HT-29 (cell line): ENCODE measurements at regions not wholly inside any gene's neighbourhood (a gene's known extent, or its start where the extent isn't known, plus 50 kb on each side); places are given as distances from the start of the nearest gene placed in this dataset.
"Not testable (repeated sequence)": the region's sequence is repeated elsewhere in the genome, so short reads cannot be mapped to it uniquely, and the experiment has no call there.

Experiments used
- DNase-seq: peaks from one replicate; pipeline ENCODE4 v3.0.0-alpha.2; 2015; ENCODE audit warnings: low spot score

- DNase-seq: no peak
These were observed 175.8 kb upstream of the NPY2R start for GRCh38 chr4:155032521-155033229.

GRCh38 chr4:155033604-155034003 lies 174.8 kb upstream of the NPY2R start:
- DNase-seq: no peak

- DNase-seq: no peak
These were observed 171.4 kb upstream of the NPY2R start for GRCh38 chr4:155037031-155037430.

- DNase-seq: no peak
These were observed 170.0 kb upstream of the NPY2R start for GRCh38 chr4:155038459-155038858.

GRCh38 chr4:155039162-155039561 lies 169.3 kb upstream of the NPY2R start:
- DNase-seq: no peak

GRCh38 chr4:155040031-155040430 lies 168.4 kb upstream of the NPY2R start:
- DNase-seq: no peak

- DNase-seq: no peak
These were observed 166.4 kb upstream of the NPY2R start for GRCh38 chr4:155042014-155042413.

- DNase-seq: not testable (repeated sequence)
These were observed 164.2 kb upstream of the NPY2R start for GRCh38 chr4:155044251-155044650.

GRCh38 chr4:155047755-155048154 lies 160.7 kb upstream of the NPY2R start:
- no peak for DNase-seq

- DNase-seq: not testable (repeated sequence)
These were observed 154.4 kb upstream of the NPY2R start for GRCh38 chr4:155054042-155054441.

GRCh38 chr4:155060419-155060818 lies 148.0 kb upstream of the NPY2R start:
- no peak for DNase-seq

GRCh38 chr4:155060873-155061272 lies 147.6 kb upstream of the NPY2R start:
- DNase-seq: no peak

- no peak for DNase-seq
These were observed 145.5 kb upstream of the NPY2R start for GRCh38 chr4:155062948-155063347.

GRCh38 chr4:155064934-155065333 lies 143.5 kb upstream of the NPY2R start:
- not testable (repeated sequence) for DNase-seq

- DNase-seq: no peak
These were observed 141.6 kb upstream of the NPY2R start for GRCh38 chr4:155066871-155067270.

- no peak for DNase-seq
These were observed 136.5 kb upstream of the NPY2R start for GRCh38 chr4:155071962-155072361.

- DNase-seq: no peak
These were observed 136.0 kb upstream of the NPY2R start for GRCh38 chr4:155072417-155072816.

- DNase-seq: no peak
These were observed 134.6 kb upstream of the NPY2R start for GRCh38 chr4:155073852-155074251.

GRCh38 chr4:155076256-155076785 lies 132.1 kb upstream of the NPY2R start:
- no peak for DNase-seq

GRCh38 chr4:155077452-155078229 lies 130.8 kb upstream of the NPY2R start:
- no peak for DNase-seq

GRCh38 chr4:155079871-155080270 lies 128.6 kb upstream of the NPY2R start:
- DNase-seq: no peak

GRCh38 chr4:155081222-155081621 lies 127.2 kb upstream of the NPY2R start:
- no peak for DNase-seq
